CD14-positive monocyte (primary cell): ENCODE measurements at regions not wholly inside any gene's neighbourhood (a gene's known extent, or its start where the extent isn't known, plus 50 kb on each side); places are given as distances from the start of the nearest gene placed in this dataset.

Experiments
- DNase-seq, 3 donors: peaks; one replicate each; pipeline ENCODE4 v3.0.0-alpha.2; 2011 to 2022
- H2AFZ ChIP-seq: 2 replicates; pipeline ENCODE4 v1.6.0; 2012; ENCODE audit warnings: mild to moderate bottlenecking, low read depth, low read length, inconsistent platforms; ENCODE audit not compliant: insufficient read depth, poor library complexity, severe bottlenecking
- H3K27ac ChIP-seq, 2 donors: 1 replicate in 1 of 2; 2 replicates in 1 of 2; pipeline ENCODE4 v1.5.1; 2012 to 2013; ENCODE audit warnings: low read length in 2 of 2, control low read depth in 1 of 2, inconsistent platforms in 1 of 2, low read depth in 1 of 2, mild to moderate bottlenecking in 1 of 2
- H3K27me3 ChIP-seq, 2 donors: one replicate each; pipeline versions ENCODE4 v1.6.0 to v1.6.1; 2011 to 2013; ENCODE audit warnings: low read length in 2 of 2; ENCODE audit not compliant: control insufficient read depth in 2 of 2, insufficient read depth in 2 of 2
- H3K36me3 ChIP-seq, 2 donors: replicated peaks in 1 of 2; 1 replicate in 1 of 2; 2 replicates in 1 of 2; pipeline versions ENCODE4 v1.5.1 to v1.6.1; 2012 to 2013; ENCODE audit warnings: low read length in 2 of 2, control low read depth in 1 of 2, inconsistent platforms in 1 of 2, mild to moderate bottlenecking in 1 of 2; ENCODE audit not compliant: insufficient read depth in 2 of 2, control insufficient read depth in 1 of 2
- H3K4me1 ChIP-seq, 2 donors: 1 replicate in 1 of 2; 2 replicates in 1 of 2; pipeline versions ENCODE4 v1.5.1 to v1.6.1; 2012 to 2013; ENCODE audit warnings: low read length in 2 of 2, control low read depth in 1 of 2, inconsistent platforms in 1 of 2, mild to moderate bottlenecking in 1 of 2, moderate library complexity in 1 of 2; ENCODE audit not compliant: insufficient read depth in 2 of 2, control insufficient read depth in 1 of 2
- H3K4me2 ChIP-seq: replicated peaks from 2 replicates; pipeline ENCODE3; 2012; ENCODE audit warnings: low read length, moderate library complexity, mild to moderate bottlenecking; ENCODE audit not compliant: poor library complexity, severe bottlenecking; ENCODE audit errors: extremely low read depth
- H3K4me3 ChIP-seq, 3 experiments: fragments of 200-600 bp in 1 of 3; sonication (generic) in 1 of 3; replicated peaks in 1 of 3; 1 replicate in 2 of 3; 2 replicates in 1 of 3; pipeline ENCODE4 v1.5.1; 2011 to 2013; ENCODE audit warnings: low read length in 3 of 3, mild to moderate bottlenecking in 3 of 3, control low read depth in 2 of 3, low read depth in 2 of 3, inconsistent platforms in 1 of 3, moderate library complexity in 1 of 3
- H3K79me2 ChIP-seq: 2 replicates; pipeline ENCODE4 v1.6.0; 2012; ENCODE audit warnings: mild to moderate bottlenecking, control low read depth, inconsistent platforms, low read length, moderate library complexity; ENCODE audit not compliant: insufficient read depth
- H3K9ac ChIP-seq: 2 replicates; pipeline ENCODE4 v1.6.0; 2017; ENCODE audit warnings: low read length, mild to moderate bottlenecking; ENCODE audit not compliant: insufficient read depth, poor library complexity, severe bottlenecking
- H3K9me3 ChIP-seq, 2 donors: replicated peaks in 1 of 2; 1 replicate in 1 of 2; 2 replicates in 1 of 2; pipeline versions ENCODE4 v1.5.1 to v1.6.1; 2012 to 2013; ENCODE audit warnings: low read length in 2 of 2, control low read depth in 1 of 2; ENCODE audit not compliant: control insufficient read depth in 1 of 2, insufficient read depth in 1 of 2
- H4K20me1 ChIP-seq: 2 replicates; pipeline ENCODE4 v1.6.0; 2012; ENCODE audit warnings: mild to moderate bottlenecking, low read length, control low read depth, moderate library complexity; ENCODE audit not compliant: insufficient read depth
- H3K27ac Mint-ChIP-seq, 7 donors: one replicate each; pipeline ENCODE4 v1.8.0; 2020; ENCODE audit warnings: mild to moderate bottlenecking in 7 of 7, mixed read lengths in 7 of 7, moderate library complexity in 6 of 7, inconsistent platforms in 2 of 7
- H3K27me3 Mint-ChIP-seq, 3 donors: one replicate each; pipeline ENCODE4 v1.8.0; 2021 to 2022; ENCODE audit warnings: low read depth in 3 of 3, mild to moderate bottlenecking in 3 of 3, mixed read lengths in 3 of 3, moderate library complexity in 3 of 3, inconsistent platforms in 1 of 3
- H3K36me3 Mint-ChIP-seq, 2 donors: one replicate each; pipeline ENCODE4 v1.8.0; 2020; ENCODE audit warnings: mixed read lengths in 2 of 2, inconsistent platforms in 1 of 2, mild to moderate bottlenecking in 1 of 2
- H3K4me1 Mint-ChIP-seq: one replicate; pipeline ENCODE4 v1.8.0; 2020; ENCODE audit warnings: mild to moderate bottlenecking, mixed read lengths
- H3K4me3 Mint-ChIP-seq, 2 donors: one replicate each; pipeline ENCODE4 v1.8.0; 2020; ENCODE audit warnings: mild to moderate bottlenecking in 2 of 2, mixed read lengths in 2 of 2, moderate library complexity in 1 of 2
- H3K9me3 Mint-ChIP-seq, 7 donors: one replicate each; pipeline ENCODE4 v1.8.0; 2020 to 2022; ENCODE audit warnings: mixed read lengths in 7 of 7, mild to moderate bottlenecking in 6 of 7, moderate library complexity in 6 of 7, inconsistent platforms in 2 of 7
- CTCF ChIP-seq: fragments of 200-600 bp; IDR thresholded peaks from one replicate; pipeline ENCODE4 v1.8.0; 2022; ENCODE audit warnings: antibody characterized with exemption, mild to moderate bottlenecking
- WGBS: methylation state at CpG from one replicate; pipeline ENCODE4 v1.1.5; 2013; ENCODE audit warnings: missing lambda C conversion rate; ENCODE audit not compliant: insufficient coverage; 5-methylcytosine and 5-hydroxymethylcytosine counted together
- intact Hi-C, 2 donors: fragments of 100-400 bp; cut with micrococcal nuclease; formaldehyde crosslinking; loops; one replicate each; pipeline versions ENCODE4 v1.15.0 to v1.15.1; 2023

DNA sequence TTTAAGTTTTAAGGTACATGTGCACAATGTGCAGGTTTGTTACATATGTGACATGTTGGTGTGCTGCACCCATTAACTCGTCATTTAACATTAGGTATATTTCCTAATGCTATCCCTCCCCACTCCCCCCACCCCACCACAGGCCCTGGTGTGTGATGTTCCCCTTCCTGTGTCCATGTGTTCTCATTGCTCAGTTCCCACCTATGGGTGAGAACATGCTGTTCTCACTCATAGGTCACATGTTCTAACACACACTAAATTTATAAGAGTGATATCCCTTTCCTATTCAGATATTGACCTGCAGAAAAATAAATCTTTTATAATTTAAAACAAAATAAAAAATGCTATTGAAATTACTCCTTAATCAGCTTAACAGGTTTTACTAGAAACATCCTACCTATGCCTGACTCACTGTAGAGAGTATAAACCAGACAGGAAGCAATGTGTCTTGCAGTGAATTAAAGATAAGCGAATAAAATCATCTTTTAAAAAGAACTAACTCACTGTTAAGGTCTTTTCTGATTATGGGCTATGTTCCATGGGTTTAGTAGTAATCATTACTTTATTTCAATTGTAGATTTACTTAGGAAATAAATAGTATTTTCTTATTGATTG lies 82.0 kb upstream of the DPH5 start:
- peaks cover 0 to 1% (median 0%) of the 10 kb centered on the region in 7 donors for H3K9me3 Mint-ChIP-seq
- H3K27ac Mint-ChIP-seq = no peak overlapping the region
- DNase-seq = no peak
- Histone ChIP-seq H3K27ac (no peak overlapping the region), H3K4me3 (no peak overlapping the region), H3K9me3 (no peaks in the 10 kb centered on the region), H3K9ac (no peak overlapping the region), H2AFZ (no peak overlapping the region), H3K36me3 (no peaks in the 10 kb centered on the region), H3K27me3 (no peaks in the 10 kb centered on the region), H4K20me1 (no peaks in the 10 kb centered on the region), H3K79me2 (no peaks in the 10 kb centered on the region), H3K4me1 (peaks cover 8 to 13% of the 10 kb centered on the region in 2 donors), H3K4me2 (no peak overlapping the region)
- peaks cover 13% of the 10 kb centered on the region for H3K4me1 Mint-ChIP-seq
- no peak for TF ChIP-seq CTCF
- intact Hi-C loops = no loop called here
- H3K4me3 Mint-ChIP-seq = no peak overlapping the region
- peaks cover 0 to 2% of the 10 kb centered on the region in 2 donors for H3K36me3 Mint-ChIP-seq
- no CpG with 5 or more reads among the region's 2 CpGs for WGBS
- no peaks in the 10 kb centered on the region for H3K27me3 Mint-ChIP-seq

DNA sequence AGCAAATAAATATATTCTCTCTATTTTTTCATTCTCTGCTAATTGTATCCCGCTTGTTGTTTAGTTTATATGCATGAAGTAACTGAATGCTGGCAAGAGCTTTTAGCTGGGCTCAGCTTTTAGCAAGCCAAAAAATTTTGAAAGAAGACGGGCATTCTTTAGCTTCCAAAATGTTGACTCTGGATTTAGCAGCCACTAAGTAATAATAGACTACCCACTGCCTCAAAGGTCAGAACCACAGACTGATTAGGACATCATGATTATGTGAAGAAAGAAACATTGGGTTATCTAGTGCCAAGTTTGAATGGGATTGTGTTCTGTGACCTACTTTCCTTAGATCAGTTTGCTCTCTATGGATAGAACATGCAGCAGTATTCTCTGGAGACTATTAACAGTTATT lies 80.3 kb upstream of the DPH5 start:
- DNase-seq = no peak
- H3K27me3 ChIP-seq = no peaks in the 10 kb centered on the region
- TF ChIP-seq CTCF = no peak
- H4K20me1 ChIP-seq = no peaks in the 10 kb centered on the region
- H3K27ac ChIP-seq = no peak overlapping the region
- Mint-ChIP-seq H3K9me3 (peaks cover 0 to 1% (median 0%) of the 10 kb centered on the region in 7 donors), H3K27ac (no peak overlapping the region), H3K4me1 (no peaks in the 10 kb centered on the region), H3K4me3 (no peak overlapping the region), H3K27me3 (no peaks in the 10 kb centered on the region), H3K36me3 (peaks cover 0 to 2% of the 10 kb centered on the region in 2 donors)
- H2AFZ ChIP-seq = no peak overlapping the region
- no peaks in the 10 kb centered on the region for H3K79me2 ChIP-seq
- no peak overlapping the region for H3K4me2 ChIP-seq
- H3K9ac ChIP-seq = no peak overlapping the region
- intact Hi-C loops = no loop called here
- H3K4me3 ChIP-seq = no peak overlapping the region
- H3K9me3 ChIP-seq = no peaks in the 10 kb centered on the region
- no peaks in the 10 kb centered on the region for H3K36me3 ChIP-seq
- no peaks in the 10 kb centered on the region for H3K4me1 ChIP-seq
- WGBS = no CpG with 5 or more reads among the region's 2 CpGs
